ENCODE measurements at regions not wholly inside any gene's neighbourhood (a gene's known extent, or its start where the extent isn't known, plus 50 kb on each side); places are given as distances from the start of the nearest gene placed in this dataset.

DNA sequence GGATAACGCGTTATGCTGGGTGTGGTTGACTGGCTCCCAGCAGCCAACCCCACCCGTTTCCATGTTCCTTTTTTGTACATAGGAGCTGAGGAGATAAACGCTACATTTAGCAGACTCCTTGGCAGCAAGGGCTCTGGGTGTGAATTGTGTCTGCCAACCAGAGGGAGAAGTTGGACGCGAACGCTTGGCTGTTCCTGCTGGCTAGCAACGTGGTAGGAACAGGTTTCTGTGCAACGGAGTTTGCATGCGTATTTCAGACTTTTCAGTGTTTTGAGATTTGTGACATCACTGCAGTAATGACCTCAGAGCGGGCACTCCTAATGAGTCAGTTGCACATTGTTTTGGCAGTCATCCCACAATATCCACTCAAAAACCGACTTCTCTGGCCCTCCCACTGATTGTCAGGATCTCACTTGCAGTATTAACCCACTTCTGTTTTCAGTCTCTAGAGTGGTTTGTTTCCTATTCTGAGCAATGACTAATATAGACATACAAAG, 98.7 kb upstream of the RGS1 start:
- TF ChIP-seq, protein P1, sequence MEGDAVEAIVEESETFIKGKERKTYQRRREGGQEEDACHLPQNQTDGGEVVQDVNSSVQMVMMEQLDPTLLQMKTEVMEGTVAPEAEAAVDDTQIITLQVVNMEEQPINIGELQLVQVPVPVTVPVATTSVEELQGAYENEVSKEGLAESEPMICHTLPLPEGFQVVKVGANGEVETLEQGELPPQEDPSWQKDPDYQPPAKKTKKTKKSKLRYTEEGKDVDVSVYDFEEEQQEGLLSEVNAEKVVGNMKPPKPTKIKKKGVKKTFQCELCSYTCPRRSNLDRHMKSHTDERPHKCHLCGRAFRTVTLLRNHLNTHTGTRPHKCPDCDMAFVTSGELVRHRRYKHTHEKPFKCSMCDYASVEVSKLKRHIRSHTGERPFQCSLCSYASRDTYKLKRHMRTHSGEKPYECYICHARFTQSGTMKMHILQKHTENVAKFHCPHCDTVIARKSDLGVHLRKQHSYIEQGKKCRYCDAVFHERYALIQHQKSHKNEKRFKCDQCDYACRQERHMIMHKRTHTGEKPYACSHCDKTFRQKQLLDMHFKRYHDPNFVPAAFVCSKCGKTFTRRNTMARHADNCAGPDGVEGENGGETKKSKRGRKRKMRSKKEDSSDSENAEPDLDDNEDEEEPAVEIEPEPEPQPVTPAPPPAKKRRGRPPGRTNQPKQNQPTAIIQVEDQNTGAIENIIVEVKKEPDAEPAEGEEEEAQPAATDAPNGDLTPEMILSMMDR (IDR thresholded peaks at IDR 0.05) = no peak
- TF ChIP-seq POLR2AphosphoS5 (IDR thresholded peaks at IDR 0.05) (no peak), EP300 (IDR thresholded peaks at IDR 0.05) (no peak), POLR2A (IDR thresholded peaks at IDR 0.05) (no peak)
- H3K27me3 ChIP-seq = no peaks in the 10 kb centered on the region

DNA sequence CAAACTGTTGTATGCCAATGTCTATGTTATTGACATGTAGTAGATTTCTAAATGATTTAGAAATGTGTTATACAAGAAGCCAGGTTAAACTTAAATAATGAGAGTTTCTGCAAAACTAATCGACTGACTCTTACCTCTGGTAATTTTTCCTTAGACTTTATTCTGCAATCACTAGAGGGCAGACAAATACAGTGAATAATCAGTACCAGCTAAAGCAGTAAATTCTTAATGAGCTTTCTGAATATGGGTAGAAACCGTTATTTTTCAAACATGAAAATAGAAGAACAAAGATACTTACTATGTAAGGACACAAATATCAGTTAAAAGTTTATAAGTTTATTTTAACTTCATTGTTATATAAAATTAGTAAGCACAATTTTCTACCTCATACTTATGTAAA, 97.9 kb upstream of the RGS1 start:
- H3K36me3 ChIP-seq = no peaks in the 10 kb centered on the region
- peaks cover 0 to 14% (median 2%) of the 10 kb centered on the region in 4 donors for H3K4me1 ChIP-seq
- H3K9me3 ChIP-seq = no peaks in the 10 kb centered on the region
- no peak overlapping the region for H3K4me3 ChIP-seq
- WGBS, 5 donors = 2 to 6% (median 3%) methylated on average over 2 of the region's 2 CpGs
- intact Hi-C loops (cut with DNase I; ENCODE audit: low total_unique reads) = no loop called here
- H3K27me3 ChIP-seq = no peaks in the 10 kb centered on the region
- H3K27ac ChIP-seq = no peak overlapping the region
- peak in 1 of 2 donors; percentile 67 for DNase-seq
- TF ChIP-seq, protein P1 (IDR thresholded peaks at IDR 0.05) = peak in 5 of 7 experiments; percentile 19 to 68 (median 51)
- no peak for TF ChIP-seq EP300 (IDR thresholded peaks at IDR 0.05)

More for the DNA sequence above, 98.7 kb upstream of the RGS1 start:
- Histone ChIP-seq H3K27ac (no peak overlapping the region), H3K9me3 (no peaks in the 10 kb centered on the region), H3K36me3 (no peaks in the 10 kb centered on the region), H3K4me1 (peaks cover 0 to 14% (median 2%) of the 10 kb centered on the region in 4 donors), H3K4me3 (no peak overlapping the region)
- DNase-seq = peak in 1 of 2 donors; percentile 37
- intact Hi-C loops (cut with DNase I; ENCODE audit: low total_unique reads) = no loop called here
- 32 to 53% (median 36%) methylated on average over 12 of the region's 12 CpGs for WGBS, 5 donors

- peak overlapping the region in 4 of 5 donors; percentile 13 to 78 (median 54) for H3K27ac ChIP-seq
These were observed 89.7 kb upstream of the RGS1 start for GRCh38 chr1:192485692-192486436.

DNA sequence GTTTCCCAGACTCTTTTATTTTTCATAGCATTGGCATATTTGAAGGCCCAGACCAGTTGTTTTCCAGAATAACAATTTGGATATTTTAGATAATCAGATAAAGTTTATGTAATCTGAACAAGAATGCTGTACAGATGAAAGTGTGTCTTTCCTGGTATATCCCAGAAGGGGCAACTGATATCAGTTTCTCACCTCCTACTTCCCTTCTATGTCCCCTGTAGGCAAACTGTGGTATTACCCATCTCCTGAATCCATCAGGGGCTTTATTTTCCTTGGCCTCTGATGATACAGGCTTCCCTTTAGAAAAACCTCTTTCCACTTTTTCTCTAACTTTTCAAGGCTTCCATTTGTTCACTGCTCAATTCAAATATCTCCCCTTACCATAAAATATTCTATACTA, 87.5 kb upstream of the RGS1 start:
- DNase-seq = no peak
- no peak for TF ChIP-seq EP300 (IDR thresholded peaks at IDR 0.05)
- no peak for TF ChIP-seq POLR2A (IDR thresholded peaks at IDR 0.05)
- TF ChIP-seq POLR2AphosphoS5 (IDR thresholded peaks at IDR 0.05) = no peak
- TF ChIP-seq, protein P1 (IDR thresholded peaks at IDR 0.05) = no peak
- H3K4me3 ChIP-seq = no peak overlapping the region
- H3K27me3 ChIP-seq = no peaks in the 10 kb centered on the region
- intact Hi-C loops (cut with DNase I; ENCODE audit: low total_unique reads) = no loop called here
- no peaks in the 10 kb centered on the region for H3K36me3 ChIP-seq
- no peaks in the 10 kb centered on the region for H3K9me3 ChIP-seq
- peaks cover 4 to 42% (median 20%) of the 10 kb centered on the region in 4 donors for H3K4me1 ChIP-seq
- H3K27ac ChIP-seq = peak overlapping the region in 3 of 5 donors; percentile 64 to 76 (median 69)

More at GRCh38 chr1:192485692-192486436, 89.7 kb upstream of the RGS1 start:
- TF ChIP-seq EP300 (IDR thresholded peaks at IDR 0.05) (no peak), POLR2AphosphoS5 (IDR thresholded peaks at IDR 0.05) (peak; percentile 60 to 91 (median 90)), POLR2A (IDR thresholded peaks at IDR 0.05) (no peak)
- TF ChIP-seq, protein P1 (IDR thresholded peaks at IDR 0.05) = no peak
- no peaks in the 10 kb centered on the region for H3K9me3 ChIP-seq
- H3K36me3 ChIP-seq = no peaks in the 10 kb centered on the region
- H3K4me3 ChIP-seq = no peak overlapping the region
- H3K27me3 ChIP-seq = no peaks in the 10 kb centered on the region
- intact Hi-C loops (cut with DNase I; ENCODE audit: low total_unique reads) = no loop called here
- WGBS, 5 donors = 9 to 35% (median 22%) methylated on average over 1 of the region's 1 CpG
- peak; percentile 70 to 75 for DNase-seq
- peaks cover 4 to 38% (median 20%) of the 10 kb centered on the region in 4 donors for H3K4me1 ChIP-seq

Measured in stomach (tissue), 8 donors.